Mammary epithelial cell (primary cell): ENCODE measurements at regions not wholly inside any gene's neighbourhood (a gene's known extent, or its start where the extent isn't known, plus 50 kb on each side); places are given as distances from the start of the nearest gene placed in this dataset.

ENCODE experiments used
- EZH2 ChIP-seq: IDR thresholded peaks from 2 replicates; pipeline ENCODE4 v1.6.1; 2012; ENCODE audit warnings: low read length, inconsistent platforms, borderline replicate concordance
- TF ChIP-seq, protein P1 (sequence below), 2 donors: IDR thresholded peaks in 1 of 2; conservative IDR thresholded peaks in 1 of 2; 2 replicates each; pipeline ENCODE4 v1.5.1; 2011 to 2012; ENCODE audit warnings: inconsistent platforms in 2 of 2, low read length in 2 of 2, mild to moderate bottlenecking in 2 of 2, control low read depth in 1 of 2, low read depth in 1 of 2; ENCODE audit not compliant: insufficient read depth in 1 of 2; ENCODE audit errors: extremely low read depth in 1 of 2

DNA sequence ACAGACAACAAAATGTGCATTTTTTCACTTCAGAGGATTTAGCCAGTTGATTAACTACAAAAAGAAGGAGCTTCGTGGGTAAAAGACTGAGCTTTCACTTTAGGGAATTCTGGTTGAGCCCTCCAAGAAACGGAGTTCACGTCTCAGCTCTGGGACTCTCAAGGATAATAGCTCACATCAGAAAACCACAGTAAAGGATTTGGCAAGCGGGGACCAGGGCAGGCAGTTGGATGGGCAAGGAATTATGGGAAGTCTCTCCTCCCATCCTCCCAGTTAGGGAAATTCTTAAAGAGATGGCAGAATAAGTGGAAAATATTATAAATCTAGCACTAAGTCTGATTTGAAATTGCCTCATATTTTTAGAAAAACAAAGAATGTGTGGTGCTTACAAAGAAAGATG is 188.3 kb upstream of the EOMES start:
- TF ChIP-seq, protein P1, sequence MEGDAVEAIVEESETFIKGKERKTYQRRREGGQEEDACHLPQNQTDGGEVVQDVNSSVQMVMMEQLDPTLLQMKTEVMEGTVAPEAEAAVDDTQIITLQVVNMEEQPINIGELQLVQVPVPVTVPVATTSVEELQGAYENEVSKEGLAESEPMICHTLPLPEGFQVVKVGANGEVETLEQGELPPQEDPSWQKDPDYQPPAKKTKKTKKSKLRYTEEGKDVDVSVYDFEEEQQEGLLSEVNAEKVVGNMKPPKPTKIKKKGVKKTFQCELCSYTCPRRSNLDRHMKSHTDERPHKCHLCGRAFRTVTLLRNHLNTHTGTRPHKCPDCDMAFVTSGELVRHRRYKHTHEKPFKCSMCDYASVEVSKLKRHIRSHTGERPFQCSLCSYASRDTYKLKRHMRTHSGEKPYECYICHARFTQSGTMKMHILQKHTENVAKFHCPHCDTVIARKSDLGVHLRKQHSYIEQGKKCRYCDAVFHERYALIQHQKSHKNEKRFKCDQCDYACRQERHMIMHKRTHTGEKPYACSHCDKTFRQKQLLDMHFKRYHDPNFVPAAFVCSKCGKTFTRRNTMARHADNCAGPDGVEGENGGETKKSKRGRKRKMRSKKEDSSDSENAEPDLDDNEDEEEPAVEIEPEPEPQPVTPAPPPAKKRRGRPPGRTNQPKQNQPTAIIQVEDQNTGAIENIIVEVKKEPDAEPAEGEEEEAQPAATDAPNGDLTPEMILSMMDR (conservative IDR thresholded peaks at IDR 0.05 in 1 of 2, IDR thresholded peaks at IDR 0.05 in 1 of 2; ENCODE audit: extremely low read depth in 1 of 2, insufficient read depth in 1 of 2, low read depth in 1 of 2, low read length in 2 of 2) = no peak
- no peak for TF ChIP-seq EZH2
